Astrocyte (in vitro differentiated cells and primary cell): ENCODE measurements at regions not wholly inside any gene's neighbourhood (a gene's known extent, or its start where the extent isn't known, plus 50 kb on each side); places are given as distances from the start of the nearest gene placed in this dataset.

ENCODE experiments used
- DNase-seq: peaks from one replicate; pipeline ENCODE4 v3.0.0-alpha.2; 2010; ENCODE audit warnings: low read depth
- FAIRE-seq: peaks from 2 replicates; lab custom pipeline; 2011; peaks lifted over from hg19 to GRCh38; lab: Jason Lieb, UNC
- H2AFZ ChIP-seq: 2 replicates; pipeline ENCODE4 v1.6.0; 2012; ENCODE audit warnings: low read depth, low read length, inconsistent platforms
- H3K27ac ChIP-seq: 2 replicates; pipeline ENCODE4 v1.5.1; 2011; ENCODE audit warnings: low read depth, low read length, inconsistent platforms
- H3K27me3 ChIP-seq: 2 replicates; pipeline ENCODE4 v1.6.0; 2011; ENCODE audit warnings: low read length, inconsistent platforms; ENCODE audit not compliant: insufficient read depth
- H3K36me3 ChIP-seq: 2 replicates; pipeline ENCODE4 v1.5.1; 2011; ENCODE audit warnings: low read length, inconsistent platforms; ENCODE audit not compliant: insufficient read depth
- H3K4me1 ChIP-seq: 2 replicates; pipeline ENCODE4 v1.5.1; 2011; ENCODE audit warnings: low read length, inconsistent platforms; ENCODE audit not compliant: insufficient read depth
- H3K4me2 ChIP-seq: 2 replicates; pipeline ENCODE4 v1.6.0; 2012; ENCODE audit warnings: low read length, inconsistent platforms
- H3K4me3 ChIP-seq: 2 replicates; pipeline ENCODE4 v1.5.1; 2011; ENCODE audit warnings: low read depth, mild to moderate bottlenecking, low read length, inconsistent platforms; ENCODE audit not compliant: insufficient read depth
- H3K79me2 ChIP-seq: 2 replicates; pipeline ENCODE4 v1.6.0; 2012; ENCODE audit warnings: mild to moderate bottlenecking, low read length, inconsistent platforms; ENCODE audit not compliant: insufficient read depth
- H3K9ac ChIP-seq: 2 replicates; pipeline ENCODE4 v1.6.0; 2012; ENCODE audit warnings: mild to moderate bottlenecking, low read length, inconsistent platforms
- H3K9me3 ChIP-seq: 2 replicates; pipeline ENCODE4 v1.5.1; 2012; ENCODE audit warnings: low read depth, mild to moderate bottlenecking, low read length, inconsistent platforms; ENCODE audit not compliant: insufficient read depth
- H4K20me1 ChIP-seq: 2 replicates; pipeline ENCODE4 v1.6.0; 2012; ENCODE audit warnings: low read length, inconsistent platforms; ENCODE audit not compliant: insufficient read depth
- H3K27ac Mint-ChIP-seq: one replicate; pipeline ENCODE4 v1.8.0; 2021; ENCODE audit warnings: mild to moderate bottlenecking, mixed read lengths; ENCODE audit not compliant: unreplicated experiment
- H3K27me3 Mint-ChIP-seq: one replicate; pipeline ENCODE4 v1.8.0; 2021; ENCODE audit warnings: low read depth, mixed read lengths; ENCODE audit not compliant: unreplicated experiment
- H3K36me3 Mint-ChIP-seq: one replicate; pipeline ENCODE4 v1.8.0; 2021; ENCODE audit warnings: low read depth, mixed read lengths; ENCODE audit not compliant: unreplicated experiment
- H3K4me1 Mint-ChIP-seq: one replicate; pipeline ENCODE4 v1.8.0; 2021; ENCODE audit warnings: low read depth, mixed read lengths; ENCODE audit not compliant: unreplicated experiment
- H3K4me3 Mint-ChIP-seq: one replicate; pipeline ENCODE4 v1.8.0; 2021; ENCODE audit warnings: mild to moderate bottlenecking, moderate library complexity, mixed read lengths; ENCODE audit not compliant: unreplicated experiment
- H3K9me3 Mint-ChIP-seq: one replicate; pipeline ENCODE4 v1.8.0; 2021; ENCODE audit warnings: mild to moderate bottlenecking, mixed read lengths; ENCODE audit not compliant: unreplicated experiment
- EZH2 ChIP-seq: IDR thresholded peaks from 2 replicates; pipeline ENCODE4 v1.6.1; 2012; ENCODE audit warnings: mild to moderate bottlenecking, low read length, inconsistent platforms; ENCODE audit not compliant: insufficient read depth
- TF ChIP-seq, protein P1 (sequence below): IDR thresholded peaks from 2 replicates; pipeline ENCODE4 v1.5.1; 2011; ENCODE audit warnings: low read depth, mild to moderate bottlenecking, inconsistent platforms, low read length, moderate library complexity; ENCODE audit not compliant: insufficient read depth

DNA sequence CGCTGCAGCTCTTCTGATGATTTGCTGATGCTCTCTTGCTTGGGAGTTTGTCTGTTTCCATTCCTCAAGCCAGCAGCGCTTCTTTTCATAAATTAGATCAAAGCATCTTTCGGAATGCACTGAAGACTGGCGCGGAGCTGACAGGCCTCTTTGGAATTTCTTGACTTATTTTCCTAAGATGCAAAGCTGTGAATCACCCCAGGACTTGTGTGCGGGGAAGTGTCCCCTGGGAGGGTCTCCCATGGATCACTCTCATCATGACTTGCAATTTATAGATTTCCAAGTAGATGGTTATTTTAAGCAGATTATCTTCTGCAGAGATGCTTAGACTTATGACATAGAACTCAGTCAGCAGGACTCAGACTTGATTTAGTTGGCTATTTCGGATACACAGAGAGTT lies 467.2 kb downstream of the TCERG1L start:
- no peak overlapping the region for H3K27ac ChIP-seq
- Mint-ChIP-seq H3K4me3 (no peak overlapping the region), H3K9me3 (peaks cover 4% of the 10 kb centered on the region), H3K27ac (no peak overlapping the region), H3K27me3 (no peaks in the 10 kb centered on the region), H3K36me3 (no peaks in the 10 kb centered on the region), H3K4me1 (peaks cover 4% of the 10 kb centered on the region)
- H3K27me3 ChIP-seq: no peaks in the 10 kb centered on the region
- TF ChIP-seq EZH2: no peak
- TF ChIP-seq, protein P1, sequence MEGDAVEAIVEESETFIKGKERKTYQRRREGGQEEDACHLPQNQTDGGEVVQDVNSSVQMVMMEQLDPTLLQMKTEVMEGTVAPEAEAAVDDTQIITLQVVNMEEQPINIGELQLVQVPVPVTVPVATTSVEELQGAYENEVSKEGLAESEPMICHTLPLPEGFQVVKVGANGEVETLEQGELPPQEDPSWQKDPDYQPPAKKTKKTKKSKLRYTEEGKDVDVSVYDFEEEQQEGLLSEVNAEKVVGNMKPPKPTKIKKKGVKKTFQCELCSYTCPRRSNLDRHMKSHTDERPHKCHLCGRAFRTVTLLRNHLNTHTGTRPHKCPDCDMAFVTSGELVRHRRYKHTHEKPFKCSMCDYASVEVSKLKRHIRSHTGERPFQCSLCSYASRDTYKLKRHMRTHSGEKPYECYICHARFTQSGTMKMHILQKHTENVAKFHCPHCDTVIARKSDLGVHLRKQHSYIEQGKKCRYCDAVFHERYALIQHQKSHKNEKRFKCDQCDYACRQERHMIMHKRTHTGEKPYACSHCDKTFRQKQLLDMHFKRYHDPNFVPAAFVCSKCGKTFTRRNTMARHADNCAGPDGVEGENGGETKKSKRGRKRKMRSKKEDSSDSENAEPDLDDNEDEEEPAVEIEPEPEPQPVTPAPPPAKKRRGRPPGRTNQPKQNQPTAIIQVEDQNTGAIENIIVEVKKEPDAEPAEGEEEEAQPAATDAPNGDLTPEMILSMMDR: no peak
- peaks cover 13% of the 10 kb centered on the region for H3K9me3 ChIP-seq
- DNase-seq (no peak), FAIRE-seq (no peak)
- no peak overlapping the region for H3K9ac ChIP-seq
- no peak overlapping the region for H2AFZ ChIP-seq
- no peaks in the 10 kb centered on the region for H3K4me1 ChIP-seq
- H3K4me2 ChIP-seq: no peak overlapping the region
- no peaks in the 10 kb centered on the region for H3K79me2 ChIP-seq
- no peak overlapping the region for H3K4me3 ChIP-seq
- no peaks in the 10 kb centered on the region for H4K20me1 ChIP-seq
- no peaks in the 10 kb centered on the region for H3K36me3 ChIP-seq

DNA sequence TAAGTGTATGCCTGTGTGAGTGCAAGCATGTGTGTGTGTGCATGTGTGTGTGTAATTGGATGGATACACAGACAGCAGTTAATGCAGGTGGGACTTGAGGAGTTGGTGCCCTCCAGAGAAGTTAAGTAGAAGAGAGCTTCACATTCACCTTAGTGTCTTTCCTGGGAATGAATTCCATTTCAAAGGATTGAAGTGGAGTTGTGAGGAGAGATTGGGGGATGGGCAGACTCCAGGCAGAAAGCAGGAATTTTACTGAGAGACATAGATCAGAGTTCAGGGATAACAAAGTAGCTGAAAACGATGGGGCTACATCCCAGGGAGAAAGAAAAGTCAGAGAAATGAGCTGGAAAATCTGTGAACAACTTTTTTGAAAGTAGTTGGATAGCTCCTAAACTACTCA lies 464.4 kb downstream of the TCERG1L start:
- Histone ChIP-seq H3K4me1 (no peaks in the 10 kb centered on the region), H3K4me3 (no peak overlapping the region), H3K4me2 (no peak overlapping the region), H3K9me3 (peaks cover 13% of the 10 kb centered on the region), H2AFZ (no peak overlapping the region), H3K9ac (no peak overlapping the region), H3K36me3 (no peaks in the 10 kb centered on the region), H3K79me2 (no peaks in the 10 kb centered on the region), H3K27ac (no peak overlapping the region), H3K27me3 (no peaks in the 10 kb centered on the region), H4K20me1 (no peaks in the 10 kb centered on the region)
- TF ChIP-seq EZH2: no peak
- TF ChIP-seq, protein P1: no peak
- FAIRE-seq (no peak), DNase-seq (no peak)
- no peak overlapping the region for H3K27ac Mint-ChIP-seq
- peaks cover 4% of the 10 kb centered on the region for H3K4me1 Mint-ChIP-seq
- peaks cover 4% of the 10 kb centered on the region for H3K9me3 Mint-ChIP-seq
- H3K4me3 Mint-ChIP-seq: no peak overlapping the region
- H3K36me3 Mint-ChIP-seq: no peaks in the 10 kb centered on the region
- no peaks in the 10 kb centered on the region for H3K27me3 Mint-ChIP-seq

DNA sequence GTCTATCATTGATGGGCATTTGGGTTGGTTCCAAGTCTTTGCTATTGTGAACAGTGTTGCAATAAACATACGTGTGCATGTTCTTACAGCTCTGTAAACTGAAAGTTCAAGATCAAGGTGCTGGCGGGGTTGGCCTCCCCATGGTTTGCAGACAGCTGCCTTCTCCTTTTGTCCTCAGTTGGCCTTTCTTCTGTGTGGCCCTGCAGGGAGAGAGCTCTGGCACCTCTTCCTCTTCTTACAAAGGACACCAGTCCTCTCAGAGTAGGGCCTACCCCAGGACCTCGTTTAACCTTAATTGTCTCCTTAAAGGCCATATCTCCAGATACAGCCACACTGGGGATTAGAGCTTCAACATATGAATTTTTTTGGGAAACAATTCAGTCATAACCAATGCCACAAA lies 462.7 kb downstream of the TCERG1L start:
- Histone ChIP-seq H3K27me3 (no peaks in the 10 kb centered on the region), H3K4me1 (no peaks in the 10 kb centered on the region), H3K4me3 (no peak overlapping the region), H3K4me2 (no peak overlapping the region), H3K27ac (no peak overlapping the region), H4K20me1 (no peaks in the 10 kb centered on the region), H3K9ac (no peak overlapping the region), H3K36me3 (no peaks in the 10 kb centered on the region), H3K9me3 (peaks cover 11% of the 10 kb centered on the region), H3K79me2 (no peaks in the 10 kb centered on the region), H2AFZ (no peak overlapping the region)
- H3K27me3 Mint-ChIP-seq: no peaks in the 10 kb centered on the region
- no peaks in the 10 kb centered on the region for H3K36me3 Mint-ChIP-seq
- TF ChIP-seq, protein P1: no peak
- TF ChIP-seq EZH2: no peak
- no peak for DNase-seq
- peaks cover 3% of the 10 kb centered on the region for H3K4me1 Mint-ChIP-seq
- no peak for FAIRE-seq
- no peak overlapping the region for H3K27ac Mint-ChIP-seq
- peaks cover 5% of the 10 kb centered on the region for H3K9me3 Mint-ChIP-seq
- H3K4me3 Mint-ChIP-seq: no peak overlapping the region
